ENCODE measurements at regions not wholly inside any gene's neighbourhood (a gene's known extent, or its start where the extent isn't known, plus 50 kb on each side); places are given as distances from the start of the nearest gene placed in this dataset.

GRCh38 chr7:88485821-88486220, 179.1 kb upstream of the STEAP4 start:
- Histone ChIP-seq H3K36me3 (ENCODE audit: control insufficient read depth, insufficient read depth, low read length) (no peaks in the 10 kb centered on the region), H3K4me1 (ENCODE audit: control insufficient read depth, insufficient read depth, low read length) (no peaks in the 10 kb centered on the region), H3K4me3 (ENCODE audit: low read length) (no peak overlapping the region), H3K27me3 (ENCODE audit: control insufficient read depth, insufficient read depth, low read length) (no peaks in the 10 kb centered on the region), H3K27ac (ENCODE audit: low read length) (no peak overlapping the region), H3K9me3 (ENCODE audit: control insufficient read depth, insufficient read depth, low read length) (no peaks in the 10 kb centered on the region)
- no peak for TF ChIP-seq CTCF (IDR thresholded peaks at IDR 0.05)
- Mint-ChIP-seq H3K4me3 (no peak overlapping the region), H3K27me3 (ENCODE audit: low read depth in 2 of 2) (no peaks in the 10 kb centered on the region), H3K4me1 (no peaks in the 10 kb centered on the region), H3K36me3 (no peaks in the 10 kb centered on the region), H3K9me3 (peaks cover 13 to 14% of the 10 kb centered on the region in 2 donors), H3K27ac (no peak overlapping the region)
- DNase-seq (no peak), ATAC-seq (no peak)
- 80% methylated on average over 2 of the region's 2 CpGs for WGBS (ENCODE audit: insufficient coverage)
- intact Hi-C loops (cut with micrococcal nuclease), result no loop called here

GRCh38 chr7:88484551-88484950, 177.9 kb upstream of the STEAP4 start:
- no peak for TF ChIP-seq CTCF (IDR thresholded peaks at IDR 0.05)
- ATAC-seq, result no peak
- Mint-ChIP-seq H3K4me1 (no peaks in the 10 kb centered on the region), H3K27ac (no peak overlapping the region), H3K4me3 (no peak overlapping the region), H3K36me3 (no peaks in the 10 kb centered on the region), H3K9me3 (peaks cover 10 to 11% of the 10 kb centered on the region in 2 donors), H3K27me3 (ENCODE audit: low read depth in 2 of 2) (no peaks in the 10 kb centered on the region)
- 57% methylated on average over 2 of the region's 3 CpGs for WGBS (ENCODE audit: insufficient coverage)
- intact Hi-C loops (cut with micrococcal nuclease), result no loop called here
- Histone ChIP-seq H3K36me3 (ENCODE audit: control insufficient read depth, insufficient read depth, low read length) (no peaks in the 10 kb centered on the region), H3K4me1 (ENCODE audit: control insufficient read depth, insufficient read depth, low read length) (no peaks in the 10 kb centered on the region), H3K27ac (ENCODE audit: low read length) (no peak overlapping the region), H3K27me3 (ENCODE audit: control insufficient read depth, insufficient read depth, low read length) (no peaks in the 10 kb centered on the region), H3K9me3 (ENCODE audit: control insufficient read depth, insufficient read depth, low read length) (no peaks in the 10 kb centered on the region), H3K4me3 (ENCODE audit: low read length) (no peak overlapping the region)
- DNase-seq, result no peak

- no peak for DNase-seq
- H3K9me3 Mint-ChIP-seq, result peaks cover 0 to 2% of the 10 kb centered on the region in 2 donors
Observed at GRCh38 chr7:88480896-88481295, 174.2 kb upstream of the STEAP4 start.

More at GRCh38 chr7:88480896-88481295, 174.2 kb upstream of the STEAP4 start:
- no peak for ATAC-seq
- H3K27me3 ChIP-seq (ENCODE audit: control insufficient read depth, insufficient read depth, low read length), result no peaks in the 10 kb centered on the region
- no peaks in the 10 kb centered on the region for H3K4me1 ChIP-seq (ENCODE audit: control insufficient read depth, insufficient read depth, low read length)
- no peak overlapping the region for H3K4me3 ChIP-seq (ENCODE audit: low read length)
- TF ChIP-seq CTCF (IDR thresholded peaks at IDR 0.05), result no peak
- intact Hi-C loops (cut with micrococcal nuclease), result no loop called here
- no peaks in the 10 kb centered on the region for H3K9me3 ChIP-seq (ENCODE audit: control insufficient read depth, insufficient read depth, low read length)
- Mint-ChIP-seq H3K4me1 (no peaks in the 10 kb centered on the region), H3K27me3 (ENCODE audit: low read depth in 2 of 2) (no peaks in the 10 kb centered on the region), H3K27ac (no peak overlapping the region), H3K4me3 (no peak overlapping the region), H3K36me3 (no peaks in the 10 kb centered on the region)
- no peaks in the 10 kb centered on the region for H3K36me3 ChIP-seq (ENCODE audit: control insufficient read depth, insufficient read depth, low read length)
- no peak overlapping the region for H3K27ac ChIP-seq (ENCODE audit: low read length)
